T-helper 17 cell (primary cell): ENCODE measurements at regions not wholly inside any gene's neighbourhood (a gene's known extent, or its start where the extent isn't known, plus 50 kb on each side); places are given as distances from the start of the nearest gene placed in this dataset.

Source experiments
- ATAC-seq: fragments of 150-1000 bp; cut with Tn5 transposase; 2 replicates; pipeline ENCODE4 v1.10.0; 2021; ENCODE audit warnings: mild to moderate bottlenecking, moderate library complexity
- DNase-seq, 3 donors: peaks; one replicate each; pipeline versions ENCODE4 v3.0.0 to v3.0.0-alpha.2; 2020 to 2021
- H3K9me3 ChIP-seq: one replicate; pipeline ENCODE4 v1.7.0; 2013; ENCODE audit warnings: low read length, mild to moderate bottlenecking; ENCODE audit not compliant: control insufficient read depth, poor library complexity, severe bottlenecking
- H3K27ac Mint-ChIP-seq: one replicate; pipeline ENCODE4 v1.8.0; 2022; ENCODE audit warnings: mild to moderate bottlenecking, moderate library complexity, mixed read lengths
- H3K27me3 Mint-ChIP-seq: one replicate; pipeline ENCODE4 v1.8.0; 2022; ENCODE audit warnings: mixed read lengths
- H3K36me3 Mint-ChIP-seq: one replicate; pipeline ENCODE4 v1.8.0; 2022; ENCODE audit warnings: low read depth, mixed read lengths
- H3K4me1 Mint-ChIP-seq: one replicate; pipeline ENCODE4 v1.8.0; 2022; ENCODE audit warnings: mild to moderate bottlenecking, mixed read lengths
- H3K4me3 Mint-ChIP-seq: one replicate; pipeline ENCODE4 v1.8.0; 2022; ENCODE audit warnings: mild to moderate bottlenecking, moderate library complexity, mixed read lengths

GRCh38 chr6:1554141-1554475 lies 55.6 kb upstream of the FOXC1 start:
- Mint-ChIP-seq H3K4me1 (peaks cover 24% of the 10 kb centered on the region), H3K27me3 (peaks cover 14% of the 10 kb centered on the region), H3K4me3 (peak overlapping the region; percentile 83), H3K36me3 (no peaks in the 10 kb centered on the region), H3K27ac (peak overlapping the region; percentile 86)
- no peak for DNase-seq
- peak; percentile 36 for ATAC-seq
- H3K9me3 ChIP-seq, result no peaks in the 10 kb centered on the region

DNA sequence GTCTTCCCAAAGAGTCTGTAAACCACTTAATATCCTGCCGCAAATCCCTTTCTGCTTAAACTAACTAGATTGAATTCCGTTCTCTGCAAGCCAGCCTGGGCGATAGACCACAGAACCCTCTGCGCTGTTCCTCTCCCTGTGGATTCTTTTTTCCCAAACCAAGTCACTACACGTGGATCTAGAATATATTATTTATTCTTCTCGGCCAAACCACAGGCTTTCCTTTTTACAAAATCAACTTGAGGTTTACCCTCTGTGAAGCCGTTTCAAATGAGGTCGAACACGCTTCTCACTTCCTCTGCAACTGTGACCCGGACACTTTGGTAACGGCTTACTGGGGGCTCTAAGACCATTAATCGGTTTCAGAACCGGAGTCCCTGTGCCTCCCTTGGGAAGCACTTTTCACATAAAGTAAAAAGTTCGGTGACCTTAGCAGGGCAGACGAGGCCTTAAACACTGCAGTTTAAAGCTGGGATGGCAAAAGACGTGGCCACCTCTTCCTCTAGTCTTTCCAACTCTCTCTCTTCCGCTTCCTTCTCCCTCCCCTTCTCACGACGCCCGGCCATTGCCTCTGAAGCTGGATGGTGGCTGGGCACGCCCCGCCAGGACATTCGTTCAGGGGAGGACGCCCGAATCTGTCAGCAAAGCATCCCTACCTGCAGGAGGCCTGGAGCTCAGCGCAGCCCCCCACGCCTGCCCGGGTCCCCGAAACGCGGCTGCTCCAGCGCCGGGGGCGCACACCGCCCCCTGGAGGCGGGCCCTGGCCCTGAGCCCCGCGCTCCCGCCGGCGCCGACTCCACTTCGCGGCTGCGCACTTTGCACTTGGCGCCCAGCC lies 55.0 kb upstream of the FOXC1 start:
- no peaks in the 10 kb centered on the region for H3K36me3 Mint-ChIP-seq
- peaks cover 22% of the 10 kb centered on the region for H3K4me1 Mint-ChIP-seq
- no peaks in the 10 kb centered on the region for H3K9me3 ChIP-seq
- peak; percentile 92 for ATAC-seq
- peak overlapping the region; percentile 86 for H3K27ac Mint-ChIP-seq
- peaks cover 14% of the 10 kb centered on the region for H3K27me3 Mint-ChIP-seq
- peak; percentile 54 to 70 (median 61) for DNase-seq
- H3K4me3 Mint-ChIP-seq, result peak overlapping the region; percentile 83

- H3K36me3 Mint-ChIP-seq, result peaks cover 2% of the 10 kb centered on the region
- no peak for ATAC-seq
These were observed 51.3 kb upstream of the FOXC1 start for GRCh38 chr6:1558388-1558787.

More at GRCh38 chr6:1558388-1558787, 51.3 kb upstream of the FOXC1 start:
- no peak overlapping the region for H3K27ac Mint-ChIP-seq
- DNase-seq, result no peak
- H3K4me1 Mint-ChIP-seq, result peaks cover 21% of the 10 kb centered on the region
- H3K27me3 Mint-ChIP-seq, result peaks cover 35% of the 10 kb centered on the region
- no peaks in the 10 kb centered on the region for H3K9me3 ChIP-seq
- peak overlapping the region; percentile 33 for H3K4me3 Mint-ChIP-seq
